A549 (cell line): ENCODE measurements at regions not wholly inside any gene's neighbourhood (a gene's known extent, or its start where the extent isn't known, plus 50 kb on each side); places are given as distances from the start of the nearest gene placed in this dataset.

Source experiments
- ATAC-seq, 2 experiments: fragments of 200-7000 bp in 1 of 2; fragments of >200 bp in 1 of 2; cut with Nextera tagmentation in 1 of 2; cut with Tn5 transposase in 1 of 2; 3 replicates each; pipeline versions ENCODE4 v1.8.0 to v1.9.1; 2018 to 2020; ENCODE audit warnings: mild to moderate bottlenecking in 1 of 2, moderate library complexity in 1 of 2
- CTCF ChIA-PET: fragments of 300-600 bp; sonication (Branson Sonifier 250); formaldehyde crosslinking; extraction: SDS; loops from one replicate; lab custom pipeline; 2021; ENCODE audit warnings: antibody characterized with exemption, inconsistent platforms; lab: Yijun Ruan, JAX
- POLR2A ChIA-PET: fragments of 350-600 bp; formaldehyde crosslinking; extraction: SDS; loops from one replicate; lab custom pipeline; 2021; ENCODE audit warnings: antibody characterized with exemption, inconsistent platforms; lab: Yijun Ruan, JAX
- DNase-seq, 2 experiments: peaks; one replicate each; pipeline versions ENCODE4 v3.0.0 to v3.0.0-alpha.2; 2011 to 2016; ENCODE audit warnings: low read depth in 1 of 2, low spot score in 1 of 2
- FAIRE-seq: peaks from 2 replicates; lab custom pipeline; 2011; peaks lifted over from hg19 to GRCh38; lab: Jason Lieb, UNC
- H3K27ac ChIP-seq, 2 experiments: fragments of >200 bp; sonication (Bioruptor Twin); formaldehyde crosslinking; 3 replicates each; pipeline ENCODE4 v1.5.1; 2016 to 2017
- H3K4me1 ChIP-seq: fragments of >200 bp; sonication (Bioruptor Twin); formaldehyde crosslinking; 3 replicates; pipeline ENCODE4 v1.6.1; 2016
- H3K4me2 ChIP-seq: fragments of >200 bp; sonication (Bioruptor Twin); formaldehyde crosslinking; 3 replicates; pipeline ENCODE4 v1.6.1; 2016
- H3K4me3 ChIP-seq: fragments of >200 bp; sonication (Bioruptor Twin); formaldehyde crosslinking; 3 replicates; pipeline ENCODE4 v1.5.1; 2016
- H3K9me3 ChIP-seq: fragments of >200 bp; sonication (Bioruptor Twin); formaldehyde crosslinking; 3 replicates; pipeline ENCODE4 v1.6.1; 2016
- ATOH8 ChIP-seq: fragments of 250-450 bp; sonication (Bioruptor Pico); IDR thresholded peaks from 2 replicates; pipeline ENCODE4 v1.5.0; 2020; ENCODE audit warnings: low read depth, mild to moderate bottlenecking, moderate library complexity
- BHLHE40 ChIP-seq: IDR thresholded peaks from 2 replicates; pipeline ENCODE4 v1.6.1; 2012; ENCODE audit warnings: low read depth, low read length, inconsistent platforms
- CBX8 ChIP-seq: fragments of 200-600 bp; sonication (generic); IDR thresholded peaks from 2 replicates; pipeline ENCODE4 v1.6.1; 2016
- CEBPB ChIP-seq, 2 experiments: fragments of >200 bp in 1 of 2; sonication (Bioruptor Twin) in 1 of 2; formaldehyde crosslinking in 1 of 2; IDR thresholded peaks; 2 replicates each; pipeline ENCODE4 v1.6.1; 2012 to 2016
- EHF ChIP-seq: fragments of 250-450 bp; sonication (Bioruptor Pico); IDR thresholded peaks from 2 replicates; pipeline ENCODE4 v1.5.0; 2020; ENCODE audit warnings: mild to moderate bottlenecking
- ELK1 ChIP-seq: fragments of 150-350 bp; IDR thresholded peaks from 2 replicates; pipeline ENCODE4 v1.6.1; 2014; ENCODE audit warnings: low read depth, mild to moderate bottlenecking, low read length
- ESRRA ChIP-seq: fragments of 150-350 bp; IDR thresholded peaks from 2 replicates; pipeline ENCODE4 v1.6.1; 2014; ENCODE audit warnings: mild to moderate bottlenecking, low read length, borderline replicate concordance
- FOSB ChIP-seq: fragments of 250-450 bp; sonication (Bioruptor Pico); IDR thresholded peaks from 2 replicates; pipeline ENCODE4 v1.5.0; 2020; ENCODE audit warnings: mild to moderate bottlenecking, moderate library complexity
- FOSL2 ChIP-seq, 2 experiments: fragments of 450-650 bp in 1 of 2; fragments of >200 bp in 1 of 2; sonication (Bioruptor Twin) in 1 of 2; formaldehyde crosslinking; IDR thresholded peaks; 2 replicates each; pipeline versions ENCODE4 v1.5.0 to v1.6.1; 2016 to 2020; ENCODE audit warnings: mild to moderate bottlenecking in 1 of 2, moderate library complexity in 1 of 2
- FOXS1 ChIP-seq: fragments of 250-450 bp; sonication (Bioruptor Pico); IDR thresholded peaks from 2 replicates; pipeline ENCODE4 v1.5.0; 2020; ENCODE audit warnings: mild to moderate bottlenecking, moderate library complexity
- HES2 ChIP-seq: fragments of >200 bp; sonication (Bioruptor Twin); formaldehyde crosslinking; IDR thresholded peaks from 2 replicates; pipeline ENCODE4 v1.6.1; 2016
- HMGXB4 ChIP-seq: fragments of 250-450 bp; sonication (Bioruptor Pico); IDR thresholded peaks from 2 replicates; pipeline ENCODE4 v1.5.0; 2021; ENCODE audit warnings: mild to moderate bottlenecking, moderate library complexity, borderline replicate concordance
- HOXA7 ChIP-seq: fragments of 250-450 bp; sonication (Bioruptor Pico); IDR thresholded peaks from 2 replicates; pipeline ENCODE4 v1.5.0; 2020; ENCODE audit warnings: mild to moderate bottlenecking, moderate library complexity
- HOXB13 ChIP-seq: fragments of 250-450 bp; sonication (Bioruptor Pico); IDR thresholded peaks from 2 replicates; pipeline ENCODE4 v1.5.0; 2020; ENCODE audit warnings: low read depth, mild to moderate bottlenecking, moderate library complexity
- HOXB5 ChIP-seq: fragments of 250-450 bp; sonication (Bioruptor Pico); IDR thresholded peaks from 2 replicates; pipeline ENCODE4 v1.5.0; 2020; ENCODE audit warnings: mild to moderate bottlenecking, moderate library complexity
- JUNB ChIP-seq: fragments of >200 bp; sonication (Bioruptor Twin); formaldehyde crosslinking; IDR thresholded peaks from 2 replicates; pipeline ENCODE4 v1.6.1; 2016
- KDM5A ChIP-seq: fragments of 200-600 bp; sonication (generic); IDR thresholded peaks from 2 replicates; pipeline ENCODE4 v1.6.1; 2016; ENCODE audit warnings: antibody characterized with exemption, mild to moderate bottlenecking
- MAX ChIP-seq: IDR thresholded peaks from 2 replicates; pipeline ENCODE4 v1.6.1; 2012
- MAZ ChIP-seq: fragments of 150-350 bp; IDR thresholded peaks from 2 replicates; pipeline ENCODE4 v1.6.1; 2014; ENCODE audit warnings: antibody characterized with exemption, low read depth, low read length, borderline replicate concordance
- MYC ChIP-seq: IDR thresholded peaks from 2 replicates; pipeline ENCODE4 v1.6.1; 2012; ENCODE audit warnings: mild to moderate bottlenecking, inconsistent platforms, low read length, improper control_type of control experiment, borderline replicate concordance
- NFE2L2 ChIP-seq: fragments of 150-350 bp; conservative IDR thresholded peaks from 2 replicates; pipeline ENCODE4 v1.6.1; 2014; ENCODE audit warnings: low read length
- NPAS2 ChIP-seq: fragments of 250-450 bp; sonication (Bioruptor Pico); IDR thresholded peaks from 2 replicates; pipeline ENCODE4 v1.8.0; 2022; ENCODE audit warnings: mild to moderate bottlenecking, moderate library complexity, borderline replicate concordance
- RARB ChIP-seq: fragments of 250-450 bp; sonication (Bioruptor Pico); IDR thresholded peaks from 2 replicates; pipeline ENCODE4 v1.8.0; 2021; ENCODE audit warnings: mild to moderate bottlenecking, moderate library complexity
- RCOR1 ChIP-seq: fragments of 150-350 bp; IDR thresholded peaks from 2 replicates; pipeline ENCODE4 v1.6.1; 2014; ENCODE audit warnings: antibody characterized with exemption, low read length, low read depth
- RNF2 ChIP-seq: fragments of 200-600 bp; sonication (generic); IDR thresholded peaks from 2 replicates; pipeline ENCODE4 v1.6.1; 2016; ENCODE audit warnings: low read depth, mild to moderate bottlenecking, antibody characterized with exemption, moderate library complexity, borderline replicate concordance
- SMC3 ChIP-seq: fragments of >200 bp; sonication (Bioruptor Twin); formaldehyde crosslinking; IDR thresholded peaks from 3 replicates; pipeline ENCODE4 v1.6.1; 2018; ENCODE audit warnings: inconsistent platforms
- SREBF2 ChIP-seq: fragments of 450-650 bp; IDR thresholded peaks from 2 replicates; pipeline ENCODE4 v1.6.1; 2014; ENCODE audit warnings: mild to moderate bottlenecking, moderate library complexity
- TP53 ChIP-seq: fragments of 250-450 bp; sonication (Bioruptor Pico); IDR thresholded peaks from 2 replicates; pipeline ENCODE4 v1.5.0; 2021; ENCODE audit warnings: mild to moderate bottlenecking, moderate library complexity
- ZC3H11A ChIP-seq: fragments of 450-650 bp; IDR thresholded peaks from 2 replicates; pipeline ENCODE4 v1.6.1; 2014; ENCODE audit warnings: antibody characterized with exemption, mild to moderate bottlenecking
- ZFP36 ChIP-seq: fragments of 450-650 bp; IDR thresholded peaks from 2 replicates; pipeline ENCODE4 v1.6.1; 2014; ENCODE audit warnings: borderline replicate concordance; ENCODE audit not compliant: partially characterized antibody
- ZNF302 ChIP-seq: fragments of 250-450 bp; sonication (Bioruptor Pico); IDR thresholded peaks from 2 replicates; pipeline ENCODE4 v1.9.0; 2021; ENCODE audit warnings: inconsistent platforms, mild to moderate bottlenecking, moderate library complexity
- WGBS: methylation state at CpG from one replicate; pipeline ENCODE4 v1.1.6; 2017; ENCODE audit errors: missing lambda C conversion rate; 5-methylcytosine and 5-hydroxymethylcytosine counted together

GRCh38 chr4:138428611-138429010 is 186.5 kb upstream of the SLC7A11 start:
- ChIA-PET CTCF (no interaction called here), POLR2A (no interaction called here)
- no peak for ATAC-seq
- Histone ChIP-seq H3K4me1 (no peaks in the 10 kb centered on the region), H3K4me3 (no peak overlapping the region), H3K9me3 (peaks cover 3% of the 10 kb centered on the region; the same call in 2 of the 3 replicates), H3K27ac (no peak overlapping the region), H3K4me2 (no peak overlapping the region)
- FAIRE-seq, result no peak
- DNase-seq, result no peak
- TF ChIP-seq RARB (CRISPR knock-in tag) (no peak), TP53 (CRISPR knock-in tag) (no peak), ESRRA (no peak), JUNB (no peak), MAZ (no peak), CEBPB (IDR thresholded peaks at IDR 0.05) (no peak), MYC (no peak), HOXB13 (no peak)
- WGBS, result 77% methylated on average over 4 of the region's 4 CpGs

- no peak overlapping the region for H3K4me3 ChIP-seq
- DNase-seq (no peak), FAIRE-seq (no peak), ATAC-seq (no peak)
- POLR2A ChIA-PET, result no interaction called here
- WGBS, result 85% methylated on average over 1 of the region's 1 CpG
- H3K4me2 ChIP-seq, result no peak overlapping the region
- no peak overlapping the region for H3K27ac ChIP-seq
- H3K4me1 ChIP-seq, result no peaks in the 10 kb centered on the region
- CTCF ChIA-PET, result no interaction called here
- no peaks in the 10 kb centered on the region for H3K9me3 ChIP-seq
- TF ChIP-seq SREBF2, result no peak
- no peak for TF ChIP-seq RNF2
- no peak for TF ChIP-seq BHLHE40
- no peak for TF ChIP-seq ZC3H11A
- no peak for TF ChIP-seq ZNF302 (CRISPR knock-in tag)
- TF ChIP-seq KDM5A, result no peak
- TF ChIP-seq CBX8, result no peak
- TF ChIP-seq HMGXB4 (CRISPR knock-in tag), result no peak
- TF ChIP-seq NFE2L2, result no peak
- TF ChIP-seq ZFP36, result no peak
- no peak for TF ChIP-seq MAX
- TF ChIP-seq CEBPB (IDR thresholded peaks at IDR 0.05), result no peak
These were observed 184.6 kb upstream of the SLC7A11 start for GRCh38 chr4:138426786-138427185.

GRCh38 chr4:138420471-138420870 is 178.3 kb upstream of the SLC7A11 start:
- Histone ChIP-seq H3K9me3 (no peaks in the 10 kb centered on the region), H3K27ac (no peak overlapping the region), H3K4me2 (no peak overlapping the region), H3K4me1 (no peaks in the 10 kb centered on the region), H3K4me3 (no peak overlapping the region)
- no peak for FAIRE-seq
- no peak for ATAC-seq
- ChIA-PET POLR2A (no interaction called here), CTCF (interaction anchor here (1.5 kb wide), 1 partner anchor 10 kb away, joined by 3 read pairs; no protein-coding TSS in a partner anchor)
- TF ChIP-seq FOXS1 (CRISPR knock-in tag) (no peak), EHF (CRISPR knock-in tag) (no peak), HOXB5 (no peak), FOSB (no peak), ESRRA (no peak), MAX (no peak), CEBPB (IDR thresholded peaks at IDR 0.05) (no peak), HES2 (no peak), ATOH8 (CRISPR knock-in tag) (no peak), SMC3 (no peak), ELK1 (no peak), FOSL2 (IDR thresholded peaks at IDR 0.05) (no peak), FOSL2 (CRISPR knock-in tag; IDR thresholded peaks at IDR 0.05) (no peak), KDM5A (no peak), NPAS2 (CRISPR knock-in tag) (no peak), HOXA7 (CRISPR knock-in tag) (no peak), RNF2 (no peak), BHLHE40 (no peak), CBX8 (no peak), HOXB13 (no peak), RCOR1 (no peak)
- 81% methylated on average over 1 of the region's 1 CpG for WGBS
- DNase-seq, result no peak
